DMS79 treated with DMSO at 0.1 percent for 48 hours (cell line): ENCODE measurements at regions not wholly inside any gene's neighbourhood (a gene's known extent, or its start where the extent isn't known, plus 50 kb on each side); places are given as distances from the start of the nearest gene placed in this dataset.

ENCODE experiments used
- DNase-seq: peaks from one replicate; lab custom pipeline; 2025; lab: John Stamatoyannopoulos, UW

DNA sequence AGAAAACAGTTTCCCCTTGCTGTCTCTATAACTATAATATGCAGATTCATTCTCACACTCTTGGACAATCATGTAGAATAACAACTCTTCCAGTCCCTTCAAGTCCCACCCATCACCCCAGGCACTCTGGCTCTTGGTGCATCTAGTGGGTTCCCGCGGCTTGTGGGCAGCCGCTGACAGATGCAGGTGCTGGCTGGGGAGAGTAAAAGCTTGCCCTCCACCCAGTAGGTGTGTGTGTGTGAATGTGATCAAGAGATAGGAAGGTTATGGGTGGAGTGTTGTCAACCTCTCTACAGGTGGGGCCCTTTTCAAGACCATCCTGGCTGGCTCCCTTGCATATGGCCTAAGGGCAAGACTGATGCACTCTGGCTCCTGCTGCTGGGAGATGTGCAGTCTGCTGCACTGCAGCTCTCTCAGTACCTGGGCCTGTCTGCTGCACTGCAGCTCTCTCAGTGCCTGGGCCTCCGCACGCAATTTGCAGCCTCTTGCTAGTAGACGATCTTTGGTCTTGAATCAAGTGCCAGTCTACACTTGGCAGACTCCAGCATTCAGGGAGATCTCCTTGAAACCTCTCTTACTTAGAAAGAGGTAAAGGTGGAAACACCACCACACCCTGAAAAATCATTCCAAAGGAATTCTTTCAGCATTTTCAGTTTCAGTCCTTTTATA is 189.7 kb upstream of the GDNF start:
- no peak for DNase-seq

DNA sequence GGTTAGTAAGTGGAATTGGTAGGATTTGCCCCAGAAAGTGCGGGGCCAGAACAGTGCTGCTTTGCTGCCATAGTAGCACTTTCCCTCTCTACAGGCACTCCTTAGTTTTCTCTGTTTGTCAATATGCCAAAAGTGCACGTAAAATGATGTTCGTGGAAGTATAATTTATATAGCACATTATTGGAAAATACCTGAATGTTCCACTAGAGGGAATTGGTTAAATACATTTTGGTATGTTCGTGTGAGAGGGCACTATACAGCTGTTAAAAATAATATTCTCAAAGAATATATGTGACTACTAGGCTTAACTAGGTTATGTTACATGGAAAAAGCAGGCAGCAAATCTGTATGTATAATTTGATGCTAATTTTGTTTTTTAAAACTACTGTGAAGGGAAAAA is 184.0 kb upstream of the GDNF start:
- DNase-seq: no peak

DNA sequence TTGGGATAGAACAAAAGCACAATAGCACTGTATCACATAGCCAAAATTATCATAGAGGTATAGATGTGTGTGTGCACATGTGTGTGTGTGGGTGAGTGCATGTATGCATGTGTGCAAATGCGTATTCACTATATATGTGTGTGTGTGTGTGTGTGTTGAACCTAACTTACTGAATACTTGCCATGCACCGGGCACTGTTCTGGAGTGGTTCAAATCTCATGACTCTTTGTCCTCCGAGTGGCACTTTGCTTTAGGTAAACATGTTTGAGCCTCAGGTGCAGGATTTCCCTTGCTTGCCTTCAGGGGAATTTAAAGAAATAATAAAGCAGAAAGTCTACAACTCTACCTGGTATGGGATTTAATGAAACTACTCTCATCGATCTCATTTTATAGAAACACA is 183.5 kb upstream of the GDNF start:
- DNase-seq: peak; percentile 13

DNA sequence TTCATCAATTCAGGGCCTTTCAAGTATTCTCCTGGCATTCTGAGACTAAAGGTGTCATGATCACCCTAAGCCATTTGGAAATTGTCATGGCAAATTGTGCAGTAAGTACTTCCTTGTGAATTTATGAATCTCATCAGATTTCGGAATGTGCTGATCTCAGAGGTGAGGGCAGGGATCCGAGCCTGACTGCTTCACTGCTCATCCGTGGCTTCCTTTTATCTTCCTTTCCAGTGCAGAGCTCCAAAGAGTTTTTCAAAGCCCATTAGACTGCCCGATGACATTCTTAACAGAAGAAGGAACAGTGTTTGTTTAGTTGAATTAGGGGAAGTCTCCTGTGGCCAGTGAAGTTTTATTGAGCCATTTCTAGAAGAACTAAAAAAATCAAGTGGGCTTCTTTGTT is 182.8 kb upstream of the GDNF start:
- DNase-seq: peak; percentile 19

DNA sequence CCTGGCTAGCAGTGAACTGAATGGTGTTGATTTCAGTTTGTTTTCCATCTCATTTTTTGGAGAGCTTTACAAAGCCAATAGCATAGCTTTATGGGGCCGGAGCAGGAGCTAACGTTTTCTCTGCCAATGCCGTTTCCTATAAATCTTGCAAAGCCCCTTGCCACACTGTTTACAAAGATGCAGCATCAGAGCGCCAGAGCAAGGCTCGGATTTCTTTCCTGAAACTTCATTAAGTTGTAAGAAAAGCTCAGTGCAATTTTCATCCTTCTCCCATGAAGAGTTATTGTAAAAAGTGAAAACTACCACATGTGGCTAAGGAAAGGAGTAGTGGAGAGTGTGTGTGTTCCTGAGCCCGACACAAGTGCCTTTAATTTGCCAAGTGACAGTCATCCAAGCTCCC is 178.2 kb upstream of the GDNF start:
- DNase-seq: no peak

DNA sequence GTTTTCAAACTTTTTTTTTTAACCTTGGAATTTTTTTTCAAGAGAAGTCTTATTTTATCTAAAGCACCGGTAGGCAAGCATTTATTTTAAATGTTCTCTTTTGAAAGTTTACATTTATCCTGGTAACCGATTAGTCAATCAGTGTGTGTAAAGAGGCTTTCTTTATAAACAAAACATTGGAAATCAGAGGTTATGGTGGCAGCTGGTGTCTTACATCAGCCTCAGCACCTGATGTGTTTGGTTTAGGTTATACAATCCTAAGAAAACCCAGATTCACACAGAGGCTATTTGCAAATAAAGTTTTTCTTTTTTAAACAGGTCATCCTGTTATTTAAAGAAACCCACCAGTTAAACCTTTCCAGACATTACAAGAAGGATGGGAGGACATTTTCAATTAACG is 173.3 kb upstream of the GDNF start:
- no peak for DNase-seq

DNA sequence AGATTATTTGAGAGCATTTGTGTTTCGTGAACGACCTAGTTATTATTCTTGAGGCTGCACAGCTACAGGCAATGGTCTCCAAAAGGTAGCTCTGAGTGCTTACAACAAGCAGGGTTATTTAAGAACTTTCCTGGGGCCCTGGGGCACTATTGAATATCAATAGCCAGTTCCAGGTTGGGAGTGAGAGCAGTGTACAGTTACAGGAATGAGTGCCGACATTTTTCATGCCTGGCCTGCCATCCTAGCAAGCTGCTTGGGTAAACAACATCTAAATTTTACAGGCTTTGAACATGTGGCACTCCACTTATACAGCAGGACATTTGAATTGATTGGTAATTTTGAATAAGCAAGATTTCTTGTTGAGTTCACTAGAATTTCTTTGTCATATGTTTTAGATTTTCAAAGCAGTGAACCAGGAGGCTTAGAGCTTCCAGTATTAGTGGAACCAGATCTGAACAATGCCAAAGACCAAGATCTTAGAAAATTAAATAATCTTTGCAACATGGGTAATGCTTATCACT is 171.9 kb upstream of the GDNF start:
- peak; percentile 28 for DNase-seq

DNA sequence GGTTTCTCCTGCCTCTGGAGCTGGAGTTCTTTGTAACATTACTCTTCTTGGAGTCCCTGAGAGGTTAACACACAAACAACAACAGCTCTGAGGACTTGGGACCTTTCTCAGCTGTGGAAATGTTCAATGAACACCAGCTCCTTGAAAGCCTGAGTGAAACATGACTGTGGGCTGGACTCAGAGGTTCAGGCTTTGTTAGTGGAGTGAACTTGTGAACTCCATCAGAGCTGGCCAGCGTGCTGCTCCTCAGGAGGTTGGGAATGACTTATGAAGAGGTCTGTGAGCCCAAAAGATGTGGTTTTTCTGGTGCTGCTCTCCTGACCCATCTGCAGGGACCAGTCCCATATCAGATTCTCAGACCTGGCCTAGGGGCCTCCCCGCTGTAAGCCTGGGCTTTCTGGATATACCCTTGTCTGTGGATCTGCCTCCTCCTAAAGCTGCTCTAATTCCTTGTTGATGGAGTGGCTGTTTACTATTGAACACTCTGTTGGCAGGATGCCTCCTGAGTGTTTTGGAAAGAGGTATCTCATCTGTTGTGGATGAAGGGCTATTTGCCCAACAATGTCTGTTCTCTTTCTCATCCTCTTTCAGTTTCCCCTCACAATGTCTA is 170.0 kb upstream of the GDNF start:
- no peak for DNase-seq

DNA sequence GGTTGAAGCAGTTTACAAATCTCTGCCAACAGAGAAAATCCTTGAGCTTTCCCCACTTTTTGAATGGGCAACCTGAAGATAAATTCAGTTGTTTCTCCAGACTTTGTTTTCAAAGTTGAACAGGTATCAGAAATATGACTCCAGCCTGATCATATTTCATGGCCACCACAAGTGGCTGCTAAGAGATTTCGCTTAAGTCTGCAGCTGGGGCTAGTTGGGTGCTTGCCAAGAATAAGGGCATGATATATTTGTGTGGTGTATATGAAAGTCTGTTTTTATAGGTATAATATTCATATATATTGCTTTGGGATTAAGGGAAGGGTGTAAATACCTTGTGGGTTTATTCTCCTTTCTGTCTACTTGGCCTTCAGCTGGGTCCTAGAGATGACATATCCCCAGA is 168.4 kb upstream of the GDNF start:
- peak; percentile 33 for DNase-seq

DNA sequence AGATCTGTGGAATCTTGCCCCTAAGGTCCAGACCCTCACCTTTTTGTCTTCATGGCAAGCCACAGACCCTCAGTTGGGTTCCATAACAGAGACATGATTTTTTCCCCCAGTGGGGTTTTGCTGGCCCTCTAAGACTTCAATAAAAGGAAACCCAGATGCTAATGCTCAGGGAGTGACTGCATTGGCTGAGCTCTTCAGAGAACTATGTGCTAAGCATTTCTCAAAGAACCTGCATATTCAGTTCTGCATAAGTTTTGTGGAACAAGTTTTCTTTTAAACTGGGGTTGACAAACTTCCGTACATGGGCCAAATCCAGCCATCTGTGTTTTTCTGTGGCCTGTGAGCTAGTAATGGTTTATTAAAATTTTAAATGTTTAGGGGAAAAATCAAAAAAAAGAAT is 159.8 kb upstream of the GDNF start:
- no peak for DNase-seq

DNA sequence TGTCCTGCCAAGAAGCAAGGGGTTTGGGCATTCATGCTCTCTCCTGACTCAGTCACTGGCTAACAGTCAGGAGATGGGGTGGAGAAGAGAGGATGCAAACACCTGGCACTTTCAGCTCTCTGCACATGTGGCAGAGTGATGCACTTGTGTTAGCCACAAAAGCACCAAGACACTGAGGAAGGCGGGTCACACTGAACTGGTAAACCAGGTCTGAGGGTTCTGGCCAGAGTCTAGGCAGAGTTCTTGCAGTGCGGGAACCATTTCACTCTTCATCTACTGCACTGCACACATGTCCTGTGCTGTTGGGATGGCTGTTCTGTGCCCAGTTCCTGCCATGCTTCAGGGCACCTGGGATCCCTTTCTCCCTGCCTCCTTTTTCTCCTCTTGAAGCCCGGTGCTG is 157.1 kb upstream of the GDNF start:
- DNase-seq: no peak

DNA sequence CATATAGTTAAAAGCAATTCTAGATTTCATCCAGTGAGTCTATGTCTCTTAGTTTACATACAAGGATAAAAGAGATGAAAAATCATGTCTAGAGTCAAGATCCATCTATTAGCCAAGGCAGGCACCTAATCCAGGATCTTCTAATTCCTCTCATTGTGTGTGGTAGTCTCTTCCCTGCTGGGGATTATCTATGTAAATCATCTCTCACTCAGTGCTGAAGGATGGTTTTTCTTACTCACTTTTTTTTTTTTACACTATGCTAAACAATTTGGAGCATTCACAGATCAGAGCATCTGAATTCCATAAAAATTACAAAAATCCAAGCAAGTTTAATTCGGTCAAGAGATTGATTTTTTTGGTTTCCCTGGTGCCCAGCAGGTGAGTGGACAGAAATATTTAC is 154.9 kb upstream of the GDNF start:
- DNase-seq: no peak

DNA sequence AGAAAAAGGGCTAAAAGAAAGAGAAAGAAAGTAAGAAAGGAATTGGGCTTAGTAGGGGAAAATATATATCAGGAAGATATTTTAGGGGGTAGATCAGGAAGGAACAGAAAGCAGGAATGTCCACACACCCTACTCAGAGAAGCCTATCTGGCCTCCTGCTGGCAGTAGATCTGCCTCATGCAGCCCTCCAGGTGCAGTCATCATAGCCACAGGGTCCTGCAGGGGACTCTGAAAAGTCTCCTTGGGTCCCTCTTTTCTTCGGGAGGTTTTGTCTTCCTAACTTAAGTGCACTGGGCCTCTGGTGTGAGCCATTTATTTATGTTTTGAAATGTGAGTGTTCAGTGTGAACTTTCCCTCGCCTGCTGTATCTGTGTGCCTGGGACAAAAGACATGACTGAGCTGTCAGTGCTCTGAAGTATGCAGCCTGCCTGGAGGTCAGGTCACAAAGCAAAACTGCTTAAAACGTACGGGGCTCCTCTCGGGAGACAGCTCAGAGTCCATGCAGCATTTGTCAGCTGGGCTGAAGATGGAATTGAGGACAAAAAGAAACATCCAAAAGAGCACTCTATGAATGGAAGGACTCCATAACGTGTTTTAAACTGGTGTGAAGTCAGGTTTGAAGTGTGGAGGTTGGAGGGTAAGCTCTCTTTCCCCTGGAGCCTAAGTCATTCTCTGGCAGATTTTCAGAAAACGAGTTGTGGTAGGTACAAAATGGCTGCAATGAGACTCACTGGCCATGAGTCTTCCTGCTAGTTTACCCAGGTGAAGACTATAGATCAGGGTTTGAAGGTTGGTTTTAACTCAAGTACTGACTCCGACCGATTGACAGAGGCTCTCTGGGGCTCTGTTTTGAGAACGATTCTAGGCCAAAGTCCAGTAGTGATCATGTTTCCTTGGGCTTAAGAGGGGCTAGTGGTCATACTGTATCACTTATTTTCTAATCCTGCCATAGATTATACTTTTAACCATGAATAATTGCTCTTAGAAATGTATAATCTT is 151.8 kb upstream of the GDNF start:
- no peak for DNase-seq

DNA sequence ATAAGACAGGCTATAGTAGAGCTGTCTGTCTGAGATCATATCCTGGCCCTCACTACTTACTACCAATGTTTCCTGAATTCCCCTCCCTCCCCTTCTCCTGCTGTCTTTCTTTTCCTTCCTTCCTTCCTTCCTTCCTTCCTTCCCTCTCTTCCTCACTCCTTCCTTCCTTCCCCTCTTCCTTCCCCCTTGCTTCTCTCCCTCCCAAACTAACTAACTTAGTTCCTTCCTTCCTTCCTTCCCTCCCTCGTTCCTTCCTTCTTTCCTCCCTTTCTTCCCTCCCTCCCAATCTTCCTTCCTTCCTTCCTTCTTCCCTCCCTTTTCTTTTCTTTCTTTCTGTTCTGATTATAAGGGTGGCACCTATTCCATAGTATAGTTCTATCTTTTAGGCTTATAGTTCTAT is 150.0 kb upstream of the GDNF start:
- DNase-seq: no peak

DNA sequence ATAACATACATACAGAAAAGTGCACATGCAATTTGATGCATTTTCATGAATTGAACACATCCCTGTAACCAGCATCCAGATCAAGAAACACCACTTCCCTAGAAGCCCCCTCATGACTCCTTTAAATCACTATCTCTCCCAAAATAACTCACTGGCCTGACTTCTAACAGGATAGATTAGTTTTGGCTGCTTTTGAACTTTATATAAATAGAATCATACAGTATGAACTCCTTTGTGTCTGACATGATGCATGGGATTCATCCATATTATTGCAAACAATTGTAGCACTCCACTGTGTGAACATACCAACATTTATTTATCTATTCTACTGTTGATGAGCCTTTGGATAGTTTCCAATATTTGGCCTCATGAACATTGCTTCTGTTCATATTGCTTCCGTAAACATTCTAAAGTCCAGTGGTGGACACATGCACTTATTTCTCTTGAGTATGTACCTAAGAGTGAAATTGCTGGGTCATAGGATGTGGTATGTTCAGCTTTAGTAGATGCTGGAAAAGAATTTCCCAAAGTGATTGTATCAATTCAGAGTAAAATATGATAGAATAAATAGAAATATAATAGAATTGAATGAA is 148.7 kb upstream of the GDNF start:
- DNase-seq: no peak

DNA sequence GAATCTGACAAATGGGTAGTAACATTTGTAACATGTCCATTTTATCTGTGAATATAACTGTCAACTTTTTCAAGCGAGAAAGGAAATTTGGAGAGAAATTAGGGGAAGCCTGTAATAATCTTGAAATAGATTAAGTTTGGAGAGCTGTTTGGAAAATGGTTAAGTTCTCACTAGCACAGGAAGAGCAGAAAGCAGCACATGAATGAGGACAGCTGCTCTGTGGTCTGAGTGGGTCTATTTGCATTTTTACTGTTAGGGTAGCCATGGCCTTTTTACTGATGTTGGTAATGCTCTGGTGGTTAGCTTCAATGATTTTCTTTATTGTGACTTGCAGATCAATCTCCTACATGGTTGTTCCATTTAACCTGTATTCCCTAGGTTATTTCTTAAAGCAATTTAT is 144.5 kb upstream of the GDNF start:
- DNase-seq: no peak

DNA sequence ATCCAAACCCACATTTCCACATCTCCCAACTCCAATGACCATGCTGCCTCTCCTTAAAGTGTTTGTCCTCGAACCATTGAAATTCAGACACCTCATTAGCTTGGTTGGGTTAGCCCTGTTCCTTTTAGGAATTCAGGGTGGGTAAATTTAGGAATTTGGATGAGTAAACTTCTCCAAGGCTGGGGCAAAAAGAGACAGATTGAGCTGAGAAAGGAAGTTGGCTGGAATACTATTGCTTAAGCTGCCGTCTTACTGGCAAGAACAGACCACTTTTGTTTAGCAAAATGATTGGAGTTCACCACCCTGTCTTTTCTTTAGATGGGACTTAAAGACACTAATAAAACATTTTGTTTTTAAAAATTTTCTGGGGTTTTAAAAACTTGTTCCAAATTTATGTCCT is 143.6 kb upstream of the GDNF start:
- DNase-seq: no peak

DNA sequence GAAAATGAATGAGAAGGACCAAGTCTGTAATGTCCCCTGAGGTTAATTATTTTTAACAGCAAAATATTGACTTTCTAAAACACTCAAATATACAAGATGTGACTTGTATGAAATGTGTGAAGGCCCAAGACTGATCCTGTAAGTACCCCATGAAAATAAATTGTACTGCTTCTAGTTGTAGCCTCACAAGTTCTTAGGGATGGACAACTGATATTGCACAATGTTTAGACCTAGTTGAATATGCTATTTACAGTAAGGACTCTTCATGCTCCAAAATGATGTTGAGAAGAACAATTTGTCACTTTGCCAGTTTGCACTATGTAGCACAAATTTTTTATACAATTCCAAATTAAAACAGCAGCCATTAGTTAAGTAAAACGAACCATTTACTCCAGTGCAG is 139.7 kb upstream of the GDNF start:
- no peak for DNase-seq

DNA sequence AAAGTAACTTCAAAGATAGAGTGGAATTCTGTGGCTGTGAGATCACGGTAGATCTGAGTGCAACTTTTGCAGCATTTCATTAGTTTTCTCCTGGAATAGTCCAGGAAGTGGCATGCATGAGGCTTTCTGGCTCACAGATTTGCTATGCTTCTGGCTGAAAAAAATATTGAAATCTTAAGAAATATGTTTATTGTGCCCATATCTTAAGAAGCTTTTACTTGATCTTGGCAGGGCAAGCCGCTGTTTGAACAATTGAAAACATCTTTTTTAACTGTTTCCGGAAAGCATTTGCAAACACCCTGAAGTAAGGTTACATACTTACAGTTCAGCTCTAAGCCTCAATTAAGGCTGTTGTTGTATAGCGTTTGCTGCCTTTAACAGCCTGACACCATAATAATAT is 135.7 kb upstream of the GDNF start:
- no peak for DNase-seq

DNA sequence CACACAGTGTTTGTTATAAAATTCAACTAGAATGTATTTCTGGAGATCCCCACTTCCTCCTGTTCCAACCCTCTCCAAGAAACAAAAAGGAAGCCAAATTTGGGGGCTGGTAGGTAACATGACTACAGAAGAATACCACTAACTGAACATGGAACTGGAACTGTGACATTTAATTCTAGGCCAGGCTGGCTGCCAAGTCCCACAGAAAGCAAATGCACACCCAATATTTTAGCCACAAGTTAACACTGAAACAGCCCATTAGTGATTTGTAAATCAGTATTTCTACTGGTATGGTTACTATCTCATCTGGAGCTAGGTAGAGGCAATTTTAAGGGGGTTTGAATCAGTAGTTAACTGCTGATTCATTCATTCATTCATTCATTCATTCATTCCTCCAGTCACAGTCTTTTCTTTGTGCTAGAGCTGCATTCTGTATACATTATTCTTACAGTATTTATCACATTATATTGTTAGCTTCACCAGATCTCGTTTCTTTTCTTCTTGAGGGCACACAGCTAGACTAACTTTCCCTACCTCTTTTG is 131.7 kb upstream of the GDNF start:
- no peak for DNase-seq

DNA sequence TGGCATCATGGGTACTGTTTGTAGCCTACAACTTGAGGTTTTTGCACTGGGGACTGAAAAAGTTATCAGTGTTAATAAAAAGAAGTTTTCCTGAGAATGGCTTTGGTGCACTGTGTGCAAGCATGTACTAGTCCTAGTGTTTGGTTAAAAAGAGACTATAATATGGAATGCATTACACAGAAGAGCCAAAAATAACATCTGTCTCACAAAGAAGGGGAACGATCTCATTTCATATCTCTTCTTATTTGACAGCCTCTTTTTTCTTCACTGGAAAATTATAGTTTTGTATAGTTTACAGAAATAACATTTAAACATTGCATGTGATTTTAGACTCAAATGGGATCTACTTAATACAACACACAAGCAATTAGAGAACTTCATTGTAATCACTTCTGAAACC is 127.0 kb upstream of the GDNF start:
- DNase-seq: no peak

DNA sequence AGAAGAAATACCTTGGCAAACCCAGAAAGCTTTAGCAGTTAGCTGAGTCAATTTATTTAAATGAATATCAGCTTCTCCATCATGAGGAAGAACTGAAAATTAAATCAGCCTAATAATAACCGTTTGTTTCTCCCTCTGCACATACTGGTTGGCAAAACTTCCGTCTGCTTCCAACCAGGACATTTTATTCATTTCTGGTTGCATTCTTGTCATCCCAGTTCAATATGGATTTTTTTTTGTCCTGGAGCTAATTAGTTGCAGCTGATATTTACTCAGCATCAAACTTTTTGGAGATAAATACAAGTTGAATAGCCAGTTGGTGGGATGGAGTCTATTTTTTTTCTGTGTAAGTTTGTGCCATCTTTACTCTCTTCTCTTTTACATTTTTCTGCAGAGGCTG is 126.5 kb upstream of the GDNF start:
- DNase-seq: no peak
